GM06990 (cell line): ENCODE measurements at regions not wholly inside any gene's neighbourhood (a gene's known extent, or its start where the extent isn't known, plus 50 kb on each side); places are given as distances from the start of the nearest gene placed in this dataset.

Experiments
- DNase-seq: peaks from one replicate; pipeline ENCODE4 v3.0.0-alpha.2; 2011; ENCODE audit not compliant: insufficient read length; ENCODE audit errors: extremely low read depth
- H3K27me3 ChIP-seq: replicated peaks from 2 replicates; pipeline ENCODE4 v1.6.0; 2011; ENCODE audit warnings: low read length; ENCODE audit not compliant: control insufficient read depth, insufficient read depth
- H3K36me3 ChIP-seq: 2 replicates; pipeline ENCODE4 v1.5.1; 2011; ENCODE audit warnings: low read length; ENCODE audit not compliant: control insufficient read depth, insufficient read depth
- H3K4me3 ChIP-seq: replicated peaks from 2 replicates; pipeline ENCODE4 v1.5.1; 2011; ENCODE audit warnings: low read depth, mild to moderate bottlenecking, control low read depth, low read length
- TF ChIP-seq, protein P1 (sequence below): IDR thresholded peaks from 2 replicates; pipeline ENCODE4 v1.5.1; 2011; ENCODE audit warnings: low read length, control low read depth, mild to moderate bottlenecking, inconsistent platforms; ENCODE audit not compliant: insufficient read depth, poor library complexity, severe bottlenecking

DNA sequence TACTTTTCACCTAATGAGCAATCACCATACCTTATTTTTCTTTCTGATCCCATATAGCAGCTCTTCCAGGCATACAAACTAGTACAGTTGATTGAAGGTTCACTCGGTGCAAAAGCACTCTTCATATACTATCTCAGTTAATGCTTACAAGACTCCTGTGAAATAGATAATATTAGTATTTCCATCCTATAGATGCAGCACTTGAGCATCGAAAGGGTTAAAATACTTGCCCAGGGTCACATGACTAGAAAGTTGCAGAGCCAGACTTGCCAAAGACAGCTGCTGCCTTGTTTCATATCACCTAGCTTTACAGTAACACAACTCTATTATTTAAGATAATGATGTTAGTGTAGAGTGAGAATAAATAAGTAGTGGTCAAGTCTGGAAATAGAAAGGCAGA lies 466.0 kb upstream of the TNP1 start:
- no peak for DNase-seq
- Histone ChIP-seq H3K36me3 (no peaks in the 10 kb centered on the region), H3K27me3 (no peaks in the 10 kb centered on the region), H3K4me3 (no peak overlapping the region)
- TF ChIP-seq, protein P1, sequence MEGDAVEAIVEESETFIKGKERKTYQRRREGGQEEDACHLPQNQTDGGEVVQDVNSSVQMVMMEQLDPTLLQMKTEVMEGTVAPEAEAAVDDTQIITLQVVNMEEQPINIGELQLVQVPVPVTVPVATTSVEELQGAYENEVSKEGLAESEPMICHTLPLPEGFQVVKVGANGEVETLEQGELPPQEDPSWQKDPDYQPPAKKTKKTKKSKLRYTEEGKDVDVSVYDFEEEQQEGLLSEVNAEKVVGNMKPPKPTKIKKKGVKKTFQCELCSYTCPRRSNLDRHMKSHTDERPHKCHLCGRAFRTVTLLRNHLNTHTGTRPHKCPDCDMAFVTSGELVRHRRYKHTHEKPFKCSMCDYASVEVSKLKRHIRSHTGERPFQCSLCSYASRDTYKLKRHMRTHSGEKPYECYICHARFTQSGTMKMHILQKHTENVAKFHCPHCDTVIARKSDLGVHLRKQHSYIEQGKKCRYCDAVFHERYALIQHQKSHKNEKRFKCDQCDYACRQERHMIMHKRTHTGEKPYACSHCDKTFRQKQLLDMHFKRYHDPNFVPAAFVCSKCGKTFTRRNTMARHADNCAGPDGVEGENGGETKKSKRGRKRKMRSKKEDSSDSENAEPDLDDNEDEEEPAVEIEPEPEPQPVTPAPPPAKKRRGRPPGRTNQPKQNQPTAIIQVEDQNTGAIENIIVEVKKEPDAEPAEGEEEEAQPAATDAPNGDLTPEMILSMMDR = no peak

DNA sequence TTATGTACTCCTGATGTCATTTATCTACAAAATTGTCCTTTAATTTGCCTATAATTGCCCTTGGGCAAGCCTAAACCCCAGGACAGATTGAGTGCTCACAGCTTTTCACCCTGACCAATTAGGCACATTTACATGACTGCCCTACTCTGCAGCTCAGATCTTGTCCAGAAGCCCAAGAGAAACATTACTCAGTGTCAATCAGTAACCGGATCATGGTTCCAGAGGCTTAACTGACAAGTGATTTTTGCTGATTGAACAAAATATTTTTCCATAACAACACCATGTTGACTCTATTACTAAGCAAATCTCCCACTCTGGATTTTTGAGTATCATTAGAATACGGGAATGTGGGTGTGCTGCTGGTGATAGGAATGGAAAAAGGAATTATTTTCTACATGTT lies 465.4 kb upstream of the TNP1 start:
- no peak for DNase-seq
- Histone ChIP-seq H3K4me3 (no peak overlapping the region), H3K36me3 (no peaks in the 10 kb centered on the region), H3K27me3 (no peaks in the 10 kb centered on the region)
- TF ChIP-seq, protein P1 = no peak

DNA sequence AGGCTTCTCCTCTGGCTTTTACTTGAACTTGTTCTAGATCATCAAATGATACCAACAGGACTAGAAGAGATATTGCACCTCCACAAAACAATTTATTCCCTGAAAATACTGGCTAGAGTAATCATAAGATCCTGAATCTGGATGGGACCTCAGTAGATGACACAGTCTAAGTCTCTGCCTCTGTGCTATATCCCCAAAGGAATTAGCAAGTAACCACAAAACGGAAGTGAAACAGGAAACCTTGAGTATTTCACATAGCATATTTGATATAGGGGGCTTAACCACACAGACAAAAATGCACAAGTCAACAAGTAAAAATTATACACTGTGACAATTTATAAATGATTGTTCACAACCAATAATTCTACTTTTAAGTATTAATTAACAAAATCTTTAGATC lies 456.9 kb upstream of the TNP1 start:
- Histone ChIP-seq H3K4me3 (no peak overlapping the region), H3K27me3 (no peaks in the 10 kb centered on the region), H3K36me3 (no peaks in the 10 kb centered on the region)
- TF ChIP-seq, protein P1 = no peak
- DNase-seq = peak; percentile 30

DNA sequence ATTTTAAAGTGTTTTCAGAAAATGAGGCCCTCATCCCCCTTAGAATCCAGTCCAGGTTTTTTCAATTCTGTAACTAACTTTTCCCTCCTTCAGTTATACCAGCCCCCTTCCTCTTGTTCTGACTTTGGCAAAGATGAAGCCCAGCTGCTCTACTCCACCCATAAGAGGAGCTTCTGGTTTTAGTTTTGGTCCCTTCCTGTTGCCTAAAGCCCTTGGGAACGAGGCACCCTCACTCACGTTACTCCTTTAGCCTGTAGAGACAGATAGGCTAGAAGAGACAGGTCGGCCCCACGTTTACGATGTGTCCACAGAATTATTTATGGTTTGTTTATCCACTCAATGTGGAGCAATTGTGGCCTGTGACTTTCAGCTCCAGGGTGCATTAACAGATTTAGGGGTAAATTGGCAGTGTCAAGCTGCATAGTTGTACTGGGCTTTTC lies 454.2 kb upstream of the TNP1 start:
- TF ChIP-seq, protein P1 = no peak
- Histone ChIP-seq H3K4me3 (no peak overlapping the region), H3K36me3 (no peaks in the 10 kb centered on the region), H3K27me3 (no peaks in the 10 kb centered on the region)
- no peak for DNase-seq

DNA sequence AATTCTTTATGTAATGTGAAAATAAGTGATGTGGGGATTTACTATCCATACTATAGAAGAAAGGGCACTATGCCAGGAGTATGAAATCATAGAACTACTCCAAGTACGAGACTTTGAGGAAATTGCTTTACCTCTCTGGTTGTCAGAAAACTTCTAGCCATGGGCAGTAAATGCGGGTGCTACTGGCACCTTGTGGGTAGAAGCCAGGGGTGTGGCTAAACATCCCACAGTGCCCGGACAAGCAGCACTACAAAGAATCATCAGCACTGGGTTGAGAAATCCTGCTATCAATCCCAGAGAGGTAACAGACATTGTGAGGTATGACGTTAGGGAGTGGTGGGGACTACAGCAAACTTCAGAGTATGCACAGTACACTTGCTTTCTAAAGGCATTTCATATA lies 453.5 kb upstream of the TNP1 start:
- Histone ChIP-seq H3K27me3 (no peaks in the 10 kb centered on the region), H3K36me3 (no peaks in the 10 kb centered on the region), H3K4me3 (no peak overlapping the region)
- TF ChIP-seq, protein P1 = no peak
- DNase-seq = no peak

DNA sequence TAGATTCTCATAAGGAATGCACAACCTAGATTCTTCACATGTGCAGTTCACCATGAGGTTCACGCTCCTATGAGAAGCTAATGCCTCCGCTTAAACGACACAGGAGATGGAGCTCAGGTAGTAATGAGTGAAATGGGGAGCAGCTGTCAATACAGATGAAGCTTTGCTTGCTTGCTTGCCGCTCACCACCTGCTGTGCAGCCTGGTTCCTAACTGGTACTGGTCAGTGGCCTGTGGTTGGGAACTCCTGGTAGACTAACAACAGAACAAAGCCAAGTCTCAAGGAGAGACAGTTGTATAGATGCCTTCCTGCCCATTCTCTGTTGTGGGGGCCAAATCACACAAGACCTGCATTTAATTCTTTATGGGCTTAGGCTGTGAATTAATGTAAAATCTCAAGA lies 449.2 kb upstream of the TNP1 start:
- no peaks in the 10 kb centered on the region for H3K36me3 ChIP-seq
- TF ChIP-seq, protein P1 = no peak
- no peak for DNase-seq
- H3K27me3 ChIP-seq = no peaks in the 10 kb centered on the region
- H3K4me3 ChIP-seq = no peak overlapping the region
